CD14-positive monocyte (primary cell): ENCODE measurements at regions not wholly inside any gene's neighbourhood (a gene's known extent, or its start where the extent isn't known, plus 50 kb on each side); places are given as distances from the start of the nearest gene placed in this dataset.

Experiments
- DNase-seq, 3 donors: peaks; one replicate each; pipeline ENCODE4 v3.0.0-alpha.2; 2011 to 2022
- H2AFZ ChIP-seq: 2 replicates; pipeline ENCODE4 v1.6.0; 2012; ENCODE audit warnings: mild to moderate bottlenecking, low read depth, low read length, inconsistent platforms; ENCODE audit not compliant: insufficient read depth, poor library complexity, severe bottlenecking
- H3K27ac ChIP-seq, 2 donors: 1 replicate in 1 of 2; 2 replicates in 1 of 2; pipeline ENCODE4 v1.5.1; 2012 to 2013; ENCODE audit warnings: low read length in 2 of 2, control low read depth in 1 of 2, inconsistent platforms in 1 of 2, low read depth in 1 of 2, mild to moderate bottlenecking in 1 of 2
- H3K27me3 ChIP-seq, 2 donors: one replicate each; pipeline versions ENCODE4 v1.6.0 to v1.6.1; 2011 to 2013; ENCODE audit warnings: low read length in 2 of 2; ENCODE audit not compliant: control insufficient read depth in 2 of 2, insufficient read depth in 2 of 2
- H3K36me3 ChIP-seq, 2 donors: replicated peaks in 1 of 2; 1 replicate in 1 of 2; 2 replicates in 1 of 2; pipeline versions ENCODE4 v1.5.1 to v1.6.1; 2012 to 2013; ENCODE audit warnings: low read length in 2 of 2, control low read depth in 1 of 2, inconsistent platforms in 1 of 2, mild to moderate bottlenecking in 1 of 2; ENCODE audit not compliant: insufficient read depth in 2 of 2, control insufficient read depth in 1 of 2
- H3K4me1 ChIP-seq, 2 donors: 1 replicate in 1 of 2; 2 replicates in 1 of 2; pipeline versions ENCODE4 v1.5.1 to v1.6.1; 2012 to 2013; ENCODE audit warnings: low read length in 2 of 2, control low read depth in 1 of 2, inconsistent platforms in 1 of 2, mild to moderate bottlenecking in 1 of 2, moderate library complexity in 1 of 2; ENCODE audit not compliant: insufficient read depth in 2 of 2, control insufficient read depth in 1 of 2
- H3K4me2 ChIP-seq: replicated peaks from 2 replicates; pipeline ENCODE3; 2012; ENCODE audit warnings: low read length, moderate library complexity, mild to moderate bottlenecking; ENCODE audit not compliant: poor library complexity, severe bottlenecking; ENCODE audit errors: extremely low read depth
- H3K4me3 ChIP-seq, 3 experiments: fragments of 200-600 bp in 1 of 3; sonication (generic) in 1 of 3; replicated peaks in 1 of 3; 1 replicate in 2 of 3; 2 replicates in 1 of 3; pipeline ENCODE4 v1.5.1; 2011 to 2013; ENCODE audit warnings: low read length in 3 of 3, mild to moderate bottlenecking in 3 of 3, control low read depth in 2 of 3, low read depth in 2 of 3, inconsistent platforms in 1 of 3, moderate library complexity in 1 of 3
- H3K79me2 ChIP-seq: 2 replicates; pipeline ENCODE4 v1.6.0; 2012; ENCODE audit warnings: mild to moderate bottlenecking, control low read depth, inconsistent platforms, low read length, moderate library complexity; ENCODE audit not compliant: insufficient read depth
- H3K9ac ChIP-seq: 2 replicates; pipeline ENCODE4 v1.6.0; 2017; ENCODE audit warnings: low read length, mild to moderate bottlenecking; ENCODE audit not compliant: insufficient read depth, poor library complexity, severe bottlenecking
- H3K9me3 ChIP-seq, 2 donors: replicated peaks in 1 of 2; 1 replicate in 1 of 2; 2 replicates in 1 of 2; pipeline versions ENCODE4 v1.5.1 to v1.6.1; 2012 to 2013; ENCODE audit warnings: low read length in 2 of 2, control low read depth in 1 of 2; ENCODE audit not compliant: control insufficient read depth in 1 of 2, insufficient read depth in 1 of 2
- H4K20me1 ChIP-seq: 2 replicates; pipeline ENCODE4 v1.6.0; 2012; ENCODE audit warnings: mild to moderate bottlenecking, low read length, control low read depth, moderate library complexity; ENCODE audit not compliant: insufficient read depth
- H3K27ac Mint-ChIP-seq, 7 donors: one replicate each; pipeline ENCODE4 v1.8.0; 2020; ENCODE audit warnings: mild to moderate bottlenecking in 7 of 7, mixed read lengths in 7 of 7, moderate library complexity in 6 of 7, inconsistent platforms in 2 of 7
- H3K27me3 Mint-ChIP-seq, 3 donors: one replicate each; pipeline ENCODE4 v1.8.0; 2021 to 2022; ENCODE audit warnings: low read depth in 3 of 3, mild to moderate bottlenecking in 3 of 3, mixed read lengths in 3 of 3, moderate library complexity in 3 of 3, inconsistent platforms in 1 of 3
- H3K36me3 Mint-ChIP-seq, 2 donors: one replicate each; pipeline ENCODE4 v1.8.0; 2020; ENCODE audit warnings: mixed read lengths in 2 of 2, inconsistent platforms in 1 of 2, mild to moderate bottlenecking in 1 of 2
- H3K4me1 Mint-ChIP-seq: one replicate; pipeline ENCODE4 v1.8.0; 2020; ENCODE audit warnings: mild to moderate bottlenecking, mixed read lengths
- H3K4me3 Mint-ChIP-seq, 2 donors: one replicate each; pipeline ENCODE4 v1.8.0; 2020; ENCODE audit warnings: mild to moderate bottlenecking in 2 of 2, mixed read lengths in 2 of 2, moderate library complexity in 1 of 2
- H3K9me3 Mint-ChIP-seq, 7 donors: one replicate each; pipeline ENCODE4 v1.8.0; 2020 to 2022; ENCODE audit warnings: mixed read lengths in 7 of 7, mild to moderate bottlenecking in 6 of 7, moderate library complexity in 6 of 7, inconsistent platforms in 2 of 7
- CTCF ChIP-seq: fragments of 200-600 bp; IDR thresholded peaks from one replicate; pipeline ENCODE4 v1.8.0; 2022; ENCODE audit warnings: antibody characterized with exemption, mild to moderate bottlenecking
- whole genome bisulfite sequencing: methylation state at CpG from one replicate; pipeline ENCODE4 v1.1.5; 2013; ENCODE audit warnings: missing lambda C conversion rate; ENCODE audit not compliant: insufficient coverage; 5-methylcytosine and 5-hydroxymethylcytosine counted together
- intact Hi-C, 2 donors: fragments of 100-400 bp; cut with micrococcal nuclease; formaldehyde crosslinking; loops; one replicate each; pipeline versions ENCODE4 v1.15.0 to v1.15.1; 2023

GRCh38 chr19:28419312-28419711 is 793.6 kb downstream of the UQCRFS1 start:
- H3K27me3 Mint-ChIP-seq, result peaks cover 0 to 4% (median 2%) of the 10 kb centered on the region in 3 donors
- no peak overlapping the region for H3K4me3 ChIP-seq
- peaks cover 0 to 4% of the 10 kb centered on the region in 2 donors for H3K9me3 ChIP-seq
- intact Hi-C loops, result no loop called here
- no peak for DNase-seq
- WGBS, result 100% methylated on average over 1 of the region's 2 CpGs
- no peaks in the 10 kb centered on the region for H3K4me1 Mint-ChIP-seq
- H2AFZ ChIP-seq, result no peak overlapping the region
- H3K27ac ChIP-seq, result no peak overlapping the region
- H3K27me3 ChIP-seq, result no peaks in the 10 kb centered on the region
- no peaks in the 10 kb centered on the region for H3K36me3 Mint-ChIP-seq
- no peaks in the 10 kb centered on the region for H4K20me1 ChIP-seq
- H3K9me3 Mint-ChIP-seq, result peaks cover 0 to 9% (median 0%) of the 10 kb centered on the region in 7 donors
- H3K4me3 Mint-ChIP-seq, result no peak overlapping the region
- H3K79me2 ChIP-seq, result no peaks in the 10 kb centered on the region
- TF ChIP-seq CTCF, result no peak
- H3K9ac ChIP-seq, result no peak overlapping the region
- no peak overlapping the region for H3K27ac Mint-ChIP-seq
- no peak overlapping the region for H3K4me2 ChIP-seq
- H3K4me1 ChIP-seq, result no peaks in the 10 kb centered on the region
- H3K36me3 ChIP-seq, result no peaks in the 10 kb centered on the region

GRCh38 chr19:28417361-28417760 is 795.6 kb downstream of the UQCRFS1 start:
- no peak overlapping the region for H3K4me3 ChIP-seq
- WGBS, result 78% methylated on average over 3 of the region's 5 CpGs

More at GRCh38 chr19:28417361-28417760, 795.6 kb downstream of the UQCRFS1 start:
- Mint-ChIP-seq H3K4me1 (no peaks in the 10 kb centered on the region), H3K36me3 (no peaks in the 10 kb centered on the region), H3K4me3 (no peak overlapping the region), H3K27ac (no peak overlapping the region), H3K9me3 (peaks cover 0 to 5% (median 0%) of the 10 kb centered on the region in 7 donors), H3K27me3 (peaks cover 0 to 3% (median 2%) of the 10 kb centered on the region in 3 donors)
- Histone ChIP-seq H3K9me3 (peaks cover 0 to 4% of the 10 kb centered on the region in 2 donors), H3K4me1 (no peaks in the 10 kb centered on the region), H3K9ac (no peak overlapping the region), H3K4me2 (no peak overlapping the region), H3K27me3 (no peaks in the 10 kb centered on the region), H3K36me3 (no peaks in the 10 kb centered on the region), H4K20me1 (no peaks in the 10 kb centered on the region), H3K27ac (no peak overlapping the region), H3K79me2 (no peaks in the 10 kb centered on the region), H2AFZ (no peak overlapping the region)
- no peak for TF ChIP-seq CTCF
- intact Hi-C loops, result no loop called here
- DNase-seq, result no peak
